GM12864 (cell line): ENCODE measurements at regions not wholly inside any gene's neighbourhood (a gene's known extent, or its start where the extent isn't known, plus 50 kb on each side); places are given as distances from the start of the nearest gene placed in this dataset.
"Not testable (repeated sequence)": the region's sequence is repeated elsewhere in the genome, so short reads cannot be mapped to it uniquely, and the experiment has no call there.

Experiments
- DNase-seq: peaks from one replicate; pipeline ENCODE4 v3.0.0-alpha.2; 2011; ENCODE audit warnings: low read depth
- H3K4me3 ChIP-seq: 2 replicates; pipeline ENCODE4 v1.5.1; 2011; ENCODE audit warnings: mild to moderate bottlenecking, low read depth, low read length, control low read depth
- TF ChIP-seq, protein P1 (sequence below): IDR thresholded peaks from 2 replicates; pipeline ENCODE4 v1.5.1; 2011; ENCODE audit warnings: low read depth, mild to moderate bottlenecking, moderate library complexity, low read length, control low read depth, inconsistent platforms; ENCODE audit errors: missing control alignments

DNA sequence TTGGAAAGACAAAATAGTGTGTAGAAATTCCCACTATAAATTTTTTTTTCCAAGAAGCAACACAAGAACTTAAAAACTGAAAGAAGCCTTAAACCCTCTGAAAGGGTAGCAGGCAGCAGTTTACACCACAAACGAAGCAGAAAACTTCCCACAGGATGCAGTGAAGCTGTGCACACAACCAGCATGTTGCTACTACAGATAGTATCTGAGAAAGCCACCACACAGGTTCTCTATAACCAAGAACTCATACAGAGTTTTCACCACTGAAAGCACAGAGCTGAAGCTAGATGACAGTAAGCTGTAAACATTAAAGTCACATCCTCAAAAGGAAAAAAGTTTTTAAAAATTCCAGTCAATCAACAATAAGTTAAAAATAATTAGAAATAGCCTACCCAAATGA, 333.6 kb upstream of the MON1B start:
- H3K4me3 ChIP-seq, result no peak overlapping the region
- TF ChIP-seq, protein P1, sequence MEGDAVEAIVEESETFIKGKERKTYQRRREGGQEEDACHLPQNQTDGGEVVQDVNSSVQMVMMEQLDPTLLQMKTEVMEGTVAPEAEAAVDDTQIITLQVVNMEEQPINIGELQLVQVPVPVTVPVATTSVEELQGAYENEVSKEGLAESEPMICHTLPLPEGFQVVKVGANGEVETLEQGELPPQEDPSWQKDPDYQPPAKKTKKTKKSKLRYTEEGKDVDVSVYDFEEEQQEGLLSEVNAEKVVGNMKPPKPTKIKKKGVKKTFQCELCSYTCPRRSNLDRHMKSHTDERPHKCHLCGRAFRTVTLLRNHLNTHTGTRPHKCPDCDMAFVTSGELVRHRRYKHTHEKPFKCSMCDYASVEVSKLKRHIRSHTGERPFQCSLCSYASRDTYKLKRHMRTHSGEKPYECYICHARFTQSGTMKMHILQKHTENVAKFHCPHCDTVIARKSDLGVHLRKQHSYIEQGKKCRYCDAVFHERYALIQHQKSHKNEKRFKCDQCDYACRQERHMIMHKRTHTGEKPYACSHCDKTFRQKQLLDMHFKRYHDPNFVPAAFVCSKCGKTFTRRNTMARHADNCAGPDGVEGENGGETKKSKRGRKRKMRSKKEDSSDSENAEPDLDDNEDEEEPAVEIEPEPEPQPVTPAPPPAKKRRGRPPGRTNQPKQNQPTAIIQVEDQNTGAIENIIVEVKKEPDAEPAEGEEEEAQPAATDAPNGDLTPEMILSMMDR, result no peak

DNA sequence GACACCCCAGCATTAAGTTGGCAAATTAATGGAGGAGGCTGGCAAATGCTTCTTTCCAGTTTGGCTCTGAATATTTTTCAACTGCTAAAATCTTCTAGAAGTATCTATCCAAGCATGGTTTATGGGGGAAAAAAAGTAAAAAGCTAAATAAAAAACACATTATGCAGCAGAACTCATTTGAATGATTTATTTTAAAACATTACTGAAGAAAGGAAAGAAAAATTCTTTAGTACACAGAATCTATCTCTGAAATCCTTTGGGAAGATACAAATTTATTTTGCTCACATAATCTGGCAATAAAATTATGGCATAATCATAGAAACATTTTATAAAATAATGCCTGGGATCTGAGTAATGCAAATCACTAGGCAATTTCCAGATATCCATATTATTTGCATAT, 328.1 kb upstream of the MON1B start:
- TF ChIP-seq, protein P1, result no peak
- no peak overlapping the region for H3K4me3 ChIP-seq
- DNase-seq, result no peak

More for the DNA sequence above, 333.6 kb upstream of the MON1B start:
- no peak for DNase-seq

DNA sequence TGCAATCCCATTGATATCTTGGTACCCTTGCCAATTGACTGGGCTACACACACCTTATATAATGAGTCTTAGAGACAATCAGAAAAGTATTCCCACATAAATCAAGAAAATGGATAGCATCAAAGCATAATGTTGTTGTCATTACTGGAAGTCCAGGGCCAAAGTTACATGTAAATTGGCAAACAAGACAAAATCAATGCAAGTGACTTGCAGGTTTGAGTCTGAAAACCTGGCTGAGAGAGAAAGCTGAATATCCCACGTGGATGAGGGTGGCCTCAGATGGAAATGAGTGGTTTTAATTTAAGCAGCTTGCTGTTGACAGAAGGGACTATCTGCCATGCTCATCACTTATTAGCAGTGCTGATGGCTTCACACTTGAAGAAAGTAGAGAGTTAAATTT, 324.0 kb upstream of the MON1B start:
- no peak for DNase-seq
- TF ChIP-seq, protein P1, result no peak
- no peak overlapping the region for H3K4me3 ChIP-seq

GRCh38 chr16:76875898-76876297, 315.1 kb upstream of the MON1B start:
- no peak overlapping the region for H3K4me3 ChIP-seq
- DNase-seq, result no peak
- TF ChIP-seq, protein P1, result no peak

DNA sequence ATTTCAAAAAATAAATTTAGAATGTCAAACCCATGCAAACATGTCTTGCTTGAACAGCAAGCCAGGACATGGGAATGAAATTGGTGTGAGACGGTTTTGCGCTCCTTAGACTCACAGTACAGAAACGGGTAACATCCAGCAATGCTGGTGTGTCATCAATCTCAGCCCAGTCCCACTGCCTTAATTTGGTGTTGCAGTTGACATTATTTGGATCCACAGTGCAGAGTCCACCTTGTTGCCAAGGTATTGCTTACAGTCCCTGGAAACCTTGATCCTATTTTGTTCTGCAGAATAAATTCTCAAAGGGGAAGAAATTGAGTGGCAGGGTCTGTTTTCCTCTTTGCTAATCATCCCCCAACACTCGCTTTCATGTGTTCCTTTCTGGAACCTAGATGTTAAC, 311.6 kb upstream of the MON1B start:
- DNase-seq, result no peak
- no peak overlapping the region for H3K4me3 ChIP-seq
- TF ChIP-seq, protein P1, result no peak

GRCh38 chr16:76880523-76880922, 310.5 kb upstream of the MON1B start:
- not testable (repeated sequence) for H3K4me3 ChIP-seq, DNase-seq

GRCh38 chr16:76882105-76882504, 308.9 kb upstream of the MON1B start:
- TF ChIP-seq, protein P1, result no peak
- H3K4me3 ChIP-seq, result no peak overlapping the region

GRCh38 chr16:76883076-76883475, 307.9 kb upstream of the MON1B start:
- no peak overlapping the region for H3K4me3 ChIP-seq
- TF ChIP-seq, protein P1, result no peak
- DNase-seq, result no peak

More at GRCh38 chr16:76882105-76882504, 308.9 kb upstream of the MON1B start:
- no peak for DNase-seq
